ENCODE measurements at regions not wholly inside any gene's neighbourhood (a gene's known extent, or its start where the extent isn't known, plus 50 kb on each side); places are given as distances from the start of the nearest gene placed in this dataset.

DNA sequence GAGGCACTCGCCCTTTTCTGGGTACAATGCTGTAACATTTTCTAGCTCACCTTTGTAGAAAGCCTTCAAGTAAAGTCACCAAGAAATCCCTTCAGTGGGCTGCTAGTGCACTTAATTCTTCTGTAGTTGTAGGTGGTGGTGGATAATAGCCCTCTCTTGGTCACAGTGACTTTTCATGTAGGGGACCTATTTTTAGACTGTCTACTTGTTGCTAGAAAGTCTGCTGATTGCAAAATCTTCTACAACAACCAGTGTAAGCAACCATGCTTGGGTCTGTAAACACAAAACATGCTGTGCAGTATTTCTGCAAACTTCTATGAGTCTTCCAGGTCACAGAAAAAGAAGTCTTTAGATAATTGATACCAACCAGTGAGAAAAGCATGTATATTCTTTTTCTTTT lies 55.6 kb downstream of the PBDC1 start:
- no peak for DNase-seq

DNA sequence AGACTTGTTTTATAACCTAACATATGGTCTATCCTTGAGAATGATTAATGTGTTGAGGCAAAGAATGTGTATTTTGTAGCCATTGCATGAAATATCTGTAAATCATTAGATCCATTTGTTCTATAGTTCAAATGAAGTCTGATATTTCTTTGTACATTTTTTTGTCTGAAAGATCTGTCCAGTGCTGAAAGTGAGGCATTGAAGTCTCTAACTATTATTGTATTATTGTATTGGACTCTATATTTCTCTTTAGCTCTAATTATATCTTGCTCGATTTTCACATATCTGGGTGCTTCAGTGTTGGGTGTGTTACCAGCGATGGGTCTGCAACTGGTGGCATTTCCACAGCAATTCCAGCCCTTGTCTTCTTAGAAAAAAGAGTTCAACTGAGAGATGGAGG lies 76.0 kb downstream of the PBDC1 start:
- no peak for DNase-seq

DNA sequence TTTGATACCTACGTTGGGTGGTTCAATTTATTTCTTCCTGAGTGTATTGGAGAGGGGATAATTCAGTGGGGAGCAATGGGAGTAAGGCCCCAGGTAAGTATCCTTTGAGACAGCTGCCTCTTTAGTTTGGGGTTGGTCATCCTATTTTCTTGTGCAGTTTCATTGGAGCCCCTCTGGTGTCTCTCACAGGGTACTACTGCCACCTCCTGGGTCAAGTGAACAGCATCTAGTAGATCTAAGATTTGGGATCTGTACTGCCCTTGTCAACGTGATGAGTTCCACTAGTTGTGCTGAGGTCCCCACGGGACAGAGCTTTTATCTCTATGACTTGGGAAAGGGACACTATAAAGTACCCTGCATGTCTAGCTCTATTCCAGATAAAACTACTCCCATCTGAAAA lies 80.6 kb downstream of the PBDC1 start:
- DNase-seq: peak; percentile 28

DNA sequence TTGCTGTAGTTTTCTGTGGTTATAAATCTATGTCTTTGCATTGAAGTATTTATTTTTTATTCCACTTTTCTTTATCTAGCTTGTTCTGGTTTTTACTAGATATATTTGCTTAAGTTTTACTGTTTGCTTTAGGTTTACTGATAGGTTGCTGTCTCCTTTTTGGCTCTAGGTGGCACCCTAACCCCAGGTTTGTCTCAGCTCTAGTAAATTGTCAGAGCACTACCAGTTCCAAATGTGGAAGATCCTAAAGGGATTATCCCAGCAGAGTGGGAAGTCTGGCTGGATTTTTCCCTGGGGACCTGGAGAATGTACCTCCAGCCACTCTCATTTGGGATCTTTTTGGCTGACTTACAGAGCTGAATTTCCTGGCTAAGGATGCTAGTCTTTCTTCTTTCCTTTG lies 106.1 kb downstream of the PBDC1 start:
- peak; percentile 44 for DNase-seq

Data from fibroblast of skin of back (primary cell).